ENCODE measurements at regions not wholly inside any gene's neighbourhood (a gene's known extent, or its start where the extent isn't known, plus 50 kb on each side); places are given as distances from the start of the nearest gene placed in this dataset.

DNA sequence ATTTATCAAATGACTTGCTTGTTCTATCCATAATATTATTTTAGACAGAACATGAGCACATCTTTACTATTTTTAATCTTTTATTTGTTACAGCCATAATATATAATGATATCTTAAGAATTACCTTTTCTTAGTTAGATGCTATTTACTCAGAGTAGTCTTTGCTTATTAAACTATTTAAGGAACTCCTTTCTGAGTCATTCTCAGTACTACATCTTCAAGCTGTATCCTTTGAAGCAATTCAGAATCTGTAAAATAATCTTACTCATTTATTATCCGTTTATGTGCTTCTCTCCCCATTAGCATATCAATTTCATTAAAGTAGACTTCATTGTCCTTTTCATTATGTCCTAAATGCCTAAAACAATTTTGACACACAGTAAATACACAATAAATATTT is 240.4 kb upstream of the FAR2 start:
- no peak overlapping the region for H3K4me3 ChIP-seq (ENCODE audit: low read length)
- peaks cover 23% of the 10 kb centered on the region for H3K9me3 ChIP-seq (ENCODE audit: control insufficient read depth, low read length)
- no peak overlapping the region for H3K9ac ChIP-seq (ENCODE audit: low read length)
- H3K27me3 ChIP-seq (replicated peaks; ENCODE audit: control insufficient read depth, insufficient read depth, low read length), result no peaks in the 10 kb centered on the region
- H3K4me1 ChIP-seq (ENCODE audit: control insufficient read depth, insufficient read depth, low read length), result no peaks in the 10 kb centered on the region
- no peaks in the 10 kb centered on the region for H3K36me3 ChIP-seq (ENCODE audit: control insufficient read depth, insufficient read depth, low read length, severe bottlenecking)
- no peak for DNase-seq (ENCODE audit: low read depth)

DNA sequence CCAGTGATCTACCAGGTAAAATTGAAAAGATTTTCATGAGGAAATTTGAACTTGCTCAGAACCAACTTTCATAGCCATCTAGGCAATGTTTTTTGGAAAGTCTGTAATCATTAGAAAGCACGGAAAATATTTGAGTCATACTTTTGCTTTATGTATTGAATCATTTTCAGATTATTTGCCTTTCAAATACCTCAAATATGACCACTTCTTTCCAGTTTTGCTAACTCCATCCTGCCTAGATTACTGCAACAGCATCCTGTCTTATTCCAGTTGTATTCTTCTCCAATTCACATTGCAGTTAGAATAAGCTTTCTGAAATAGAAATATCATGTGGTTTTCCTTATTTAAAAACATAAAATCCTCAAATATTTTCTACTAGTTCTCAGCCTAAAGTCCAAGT is 239.8 kb upstream of the FAR2 start:
- DNase-seq (ENCODE audit: low read depth), result peak; percentile 40
- Histone ChIP-seq H3K9me3 (ENCODE audit: control insufficient read depth, low read length) (peaks cover 30% of the 10 kb centered on the region), H3K36me3 (ENCODE audit: control insufficient read depth, insufficient read depth, low read length, severe bottlenecking) (no peaks in the 10 kb centered on the region), H3K27me3 (replicated peaks; ENCODE audit: control insufficient read depth, insufficient read depth, low read length) (no peaks in the 10 kb centered on the region), H3K9ac (ENCODE audit: low read length) (no peak overlapping the region), H3K4me3 (ENCODE audit: low read length) (no peak overlapping the region), H3K4me1 (ENCODE audit: control insufficient read depth, insufficient read depth, low read length) (no peaks in the 10 kb centered on the region)

DNA sequence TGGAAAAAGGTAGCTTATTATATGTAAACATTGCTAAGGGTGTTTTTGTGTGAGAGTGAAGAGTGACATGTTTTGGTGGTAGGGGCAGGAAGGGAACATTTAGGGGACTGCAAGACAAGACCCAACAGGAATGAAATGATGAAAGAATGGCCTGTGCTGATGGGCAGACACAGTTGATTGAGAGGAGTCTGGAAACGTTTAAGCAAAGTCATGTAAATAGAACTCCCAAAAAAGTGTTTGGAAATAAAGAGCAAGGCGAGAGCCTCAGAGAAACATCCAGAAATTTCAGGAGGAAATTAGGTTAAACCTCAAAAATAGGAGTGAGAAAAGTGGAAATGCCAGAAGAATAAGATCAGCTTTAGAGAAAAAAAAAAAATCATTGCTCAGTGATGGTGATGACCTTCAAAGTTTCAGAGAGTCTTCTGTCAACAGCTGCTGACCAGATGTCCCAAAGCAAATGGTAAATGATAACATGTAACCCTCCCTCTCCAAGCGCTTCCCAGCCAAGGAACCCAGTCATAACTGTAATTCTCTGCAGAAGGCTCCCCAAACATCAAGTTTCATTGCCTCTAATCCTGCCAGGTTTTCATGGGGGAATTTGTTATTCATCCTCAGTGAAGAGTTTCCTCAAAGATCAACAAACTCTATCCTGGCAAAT is 223.2 kb upstream of the FAR2 start:
- Histone ChIP-seq H3K9me3 (ENCODE audit: control insufficient read depth, low read length) (peaks cover 14% of the 10 kb centered on the region), H3K27me3 (replicated peaks; ENCODE audit: control insufficient read depth, insufficient read depth, low read length) (no peaks in the 10 kb centered on the region), H3K4me1 (ENCODE audit: control insufficient read depth, insufficient read depth, low read length) (no peaks in the 10 kb centered on the region), H3K9ac (ENCODE audit: low read length) (no peak overlapping the region), H3K36me3 (ENCODE audit: control insufficient read depth, insufficient read depth, low read length, severe bottlenecking) (no peaks in the 10 kb centered on the region), H3K4me3 (ENCODE audit: low read length) (no peak overlapping the region)
- DNase-seq (ENCODE audit: low read depth), result peak; percentile 6

DNA sequence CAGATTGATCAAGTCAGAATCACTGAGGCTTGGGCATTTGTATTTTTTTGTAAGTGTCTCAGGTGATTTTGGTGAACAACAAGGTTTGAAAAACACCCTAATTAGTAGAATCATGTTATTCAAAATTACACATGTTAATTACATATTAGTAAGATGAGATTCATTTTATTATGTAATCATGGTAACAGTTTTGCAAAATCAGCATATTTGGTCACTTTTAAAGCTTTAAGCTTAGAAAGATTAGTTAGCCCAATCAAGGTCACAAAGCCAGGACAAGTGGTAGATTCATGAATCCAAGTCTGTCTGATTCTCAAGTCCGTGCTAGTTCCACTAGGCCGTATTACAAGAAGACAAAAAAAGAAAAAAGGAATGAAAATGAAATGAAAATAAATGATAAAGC is 218.4 kb upstream of the FAR2 start:
- H3K27me3 ChIP-seq (replicated peaks; ENCODE audit: control insufficient read depth, insufficient read depth, low read length), result no peaks in the 10 kb centered on the region
- no peak for DNase-seq (ENCODE audit: low read depth)
- no peaks in the 10 kb centered on the region for H3K9me3 ChIP-seq (ENCODE audit: control insufficient read depth, low read length)
- peaks cover 4% of the 10 kb centered on the region for H3K4me1 ChIP-seq (ENCODE audit: control insufficient read depth, insufficient read depth, low read length)
- H3K4me3 ChIP-seq (ENCODE audit: low read length), result no peak overlapping the region
- no peak overlapping the region for H3K9ac ChIP-seq (ENCODE audit: low read length)
- no peaks in the 10 kb centered on the region for H3K36me3 ChIP-seq (ENCODE audit: control insufficient read depth, insufficient read depth, low read length, severe bottlenecking)

DNA sequence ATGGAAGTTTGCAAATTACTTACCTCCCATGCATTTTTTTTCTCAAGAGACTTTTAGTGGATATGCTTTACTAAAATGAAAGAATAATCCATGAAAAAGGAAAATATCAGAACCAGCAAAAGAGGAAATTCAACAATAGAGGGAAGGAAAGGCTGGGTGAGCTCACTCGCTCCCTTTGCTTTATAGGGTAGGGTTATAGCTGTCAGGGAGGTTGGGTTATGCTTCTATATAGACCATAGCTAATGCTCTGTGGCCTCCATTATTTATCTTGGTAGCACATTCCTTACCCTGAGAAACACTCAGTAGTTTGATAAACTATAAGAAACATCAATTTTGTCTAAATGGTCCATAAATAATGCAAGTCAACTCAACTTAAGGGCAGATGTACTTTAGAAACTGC is 215.9 kb upstream of the FAR2 start:
- DNase-seq (ENCODE audit: low read depth), result no peak
- Histone ChIP-seq H3K27me3 (replicated peaks; ENCODE audit: control insufficient read depth, insufficient read depth, low read length) (no peaks in the 10 kb centered on the region), H3K4me3 (ENCODE audit: low read length) (no peak overlapping the region), H3K4me1 (ENCODE audit: control insufficient read depth, insufficient read depth, low read length) (peaks cover 12% of the 10 kb centered on the region), H3K9me3 (ENCODE audit: control insufficient read depth, low read length) (no peaks in the 10 kb centered on the region), H3K36me3 (ENCODE audit: control insufficient read depth, insufficient read depth, low read length, severe bottlenecking) (no peaks in the 10 kb centered on the region), H3K9ac (ENCODE audit: low read length) (no peak overlapping the region)

DNA sequence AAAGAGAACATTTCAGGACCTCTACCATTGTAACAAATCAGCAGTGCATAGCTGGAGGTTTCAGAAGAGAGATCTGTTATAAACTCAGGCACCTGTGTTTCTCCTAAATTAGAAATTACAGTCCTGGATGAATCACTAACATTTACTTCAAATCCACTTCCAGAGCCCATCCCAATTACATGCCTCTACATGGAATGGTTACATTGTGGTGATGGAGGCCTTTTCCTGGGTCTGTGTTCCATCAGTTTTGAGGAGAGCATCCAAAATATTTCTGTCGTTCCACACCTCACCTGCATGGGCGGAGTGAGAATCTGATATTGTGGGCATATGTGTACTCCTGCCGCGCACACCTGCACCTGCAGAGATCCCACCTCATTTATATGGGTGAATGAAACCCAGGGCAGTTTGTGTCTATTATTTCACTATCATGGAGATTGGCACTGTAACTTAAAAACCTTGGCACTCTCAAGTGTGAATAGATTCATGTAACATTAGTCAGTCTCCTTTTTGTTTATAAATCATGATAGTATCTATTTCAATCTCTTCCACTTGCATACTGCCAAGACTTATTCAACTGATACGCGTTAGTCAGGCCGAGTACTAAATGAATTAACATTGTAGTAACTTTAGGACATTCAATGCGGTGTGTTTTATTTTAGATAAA is 215.1 kb upstream of the FAR2 start:
- DNase-seq (ENCODE audit: low read depth), result no peak
- H3K9me3 ChIP-seq (ENCODE audit: control insufficient read depth, low read length), result no peaks in the 10 kb centered on the region
- no peak overlapping the region for H3K4me3 ChIP-seq (ENCODE audit: low read length)
- H3K9ac ChIP-seq (ENCODE audit: low read length), result no peak overlapping the region
- H3K27me3 ChIP-seq (replicated peaks; ENCODE audit: control insufficient read depth, insufficient read depth, low read length), result no peaks in the 10 kb centered on the region
- no peaks in the 10 kb centered on the region for H3K36me3 ChIP-seq (ENCODE audit: control insufficient read depth, insufficient read depth, low read length, severe bottlenecking)
- H3K4me1 ChIP-seq (ENCODE audit: control insufficient read depth, insufficient read depth, low read length), result peaks cover 12% of the 10 kb centered on the region

DNA sequence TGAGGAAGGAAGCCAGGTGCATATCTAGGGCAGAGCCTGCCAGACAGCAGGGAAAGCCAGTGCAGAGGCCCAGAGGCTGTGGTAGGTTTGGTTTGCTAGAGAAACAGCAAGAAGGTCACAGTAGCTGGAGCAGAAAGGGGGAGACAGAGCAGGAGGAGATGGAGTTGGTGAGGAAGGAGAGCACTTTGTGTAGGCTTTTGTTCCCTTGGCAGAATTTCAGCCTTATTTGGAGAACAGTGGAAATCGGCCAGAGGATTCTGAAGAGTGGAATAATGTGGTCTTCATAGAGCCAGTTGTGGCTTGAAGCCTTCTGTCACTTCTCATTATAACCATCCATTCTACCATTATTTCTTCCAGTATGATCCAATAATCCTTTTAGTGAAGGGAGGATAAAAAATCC is 212.9 kb upstream of the FAR2 start:
- no peaks in the 10 kb centered on the region for H3K36me3 ChIP-seq (ENCODE audit: control insufficient read depth, insufficient read depth, low read length, severe bottlenecking)
- DNase-seq (ENCODE audit: low read depth), result no peak
- H3K9ac ChIP-seq (ENCODE audit: low read length), result no peak overlapping the region
- no peak overlapping the region for H3K4me3 ChIP-seq (ENCODE audit: low read length)
- no peaks in the 10 kb centered on the region for H3K27me3 ChIP-seq (replicated peaks; ENCODE audit: control insufficient read depth, insufficient read depth, low read length)
- no peaks in the 10 kb centered on the region for H3K9me3 ChIP-seq (ENCODE audit: control insufficient read depth, low read length)
- H3K4me1 ChIP-seq (ENCODE audit: control insufficient read depth, insufficient read depth, low read length), result peaks cover 12% of the 10 kb centered on the region

DNA sequence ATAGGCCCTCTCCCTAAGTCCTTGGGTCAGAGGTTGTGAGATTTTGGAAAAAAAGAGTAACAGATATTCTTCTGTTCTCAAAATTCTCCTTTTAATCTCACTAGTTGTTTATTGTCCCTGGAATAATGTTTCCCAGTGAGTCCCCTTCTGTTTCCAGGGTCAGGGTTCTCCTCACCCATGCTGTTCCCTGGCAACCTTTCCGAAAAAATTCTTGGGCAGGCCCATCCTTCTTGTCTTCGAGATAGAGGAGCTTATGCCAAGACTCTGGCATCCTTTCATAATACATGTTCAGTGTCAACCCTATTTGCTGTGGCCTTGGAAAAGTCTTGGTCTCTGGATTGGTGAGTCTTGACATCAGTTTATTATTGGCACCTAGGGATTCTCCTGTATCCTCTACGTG is 212.4 kb upstream of the FAR2 start:
- no peaks in the 10 kb centered on the region for H3K27me3 ChIP-seq (replicated peaks; ENCODE audit: control insufficient read depth, insufficient read depth, low read length)
- H3K4me1 ChIP-seq (ENCODE audit: control insufficient read depth, insufficient read depth, low read length), result peaks cover 16% of the 10 kb centered on the region
- H3K4me3 ChIP-seq (ENCODE audit: low read length), result no peak overlapping the region
- H3K9ac ChIP-seq (ENCODE audit: low read length), result no peak overlapping the region
- no peaks in the 10 kb centered on the region for H3K36me3 ChIP-seq (ENCODE audit: control insufficient read depth, insufficient read depth, low read length, severe bottlenecking)
- no peaks in the 10 kb centered on the region for H3K9me3 ChIP-seq (ENCODE audit: control insufficient read depth, low read length)
- no peak for DNase-seq (ENCODE audit: low read depth)

DNA sequence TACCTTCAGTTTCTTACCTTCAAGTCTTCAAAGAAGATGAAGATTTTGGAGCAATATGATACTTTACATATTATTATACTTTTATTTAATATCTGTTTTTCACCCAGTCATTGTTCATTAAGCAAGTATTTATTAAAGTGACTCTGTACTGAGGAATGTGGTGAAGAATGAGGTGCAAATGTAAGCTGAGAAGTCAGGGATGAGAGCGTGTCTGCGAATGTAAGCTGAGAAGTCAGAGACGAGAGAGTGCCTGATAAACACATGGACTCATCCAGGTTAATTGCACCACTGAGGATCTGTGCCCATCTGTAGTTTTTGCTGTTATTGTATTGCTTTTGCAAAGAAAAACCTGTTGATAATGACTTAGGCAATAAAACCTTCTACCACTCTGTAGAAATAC is 211.9 kb upstream of the FAR2 start:
- H3K4me3 ChIP-seq (ENCODE audit: low read length), result no peak overlapping the region
- no peak overlapping the region for H3K9ac ChIP-seq (ENCODE audit: low read length)
- H3K27me3 ChIP-seq (replicated peaks; ENCODE audit: control insufficient read depth, insufficient read depth, low read length), result no peaks in the 10 kb centered on the region
- H3K4me1 ChIP-seq (ENCODE audit: control insufficient read depth, insufficient read depth, low read length), result peaks cover 16% of the 10 kb centered on the region
- H3K36me3 ChIP-seq (ENCODE audit: control insufficient read depth, insufficient read depth, low read length, severe bottlenecking), result no peaks in the 10 kb centered on the region
- no peak for DNase-seq (ENCODE audit: low read depth)
- no peaks in the 10 kb centered on the region for H3K9me3 ChIP-seq (ENCODE audit: control insufficient read depth, low read length)

DNA sequence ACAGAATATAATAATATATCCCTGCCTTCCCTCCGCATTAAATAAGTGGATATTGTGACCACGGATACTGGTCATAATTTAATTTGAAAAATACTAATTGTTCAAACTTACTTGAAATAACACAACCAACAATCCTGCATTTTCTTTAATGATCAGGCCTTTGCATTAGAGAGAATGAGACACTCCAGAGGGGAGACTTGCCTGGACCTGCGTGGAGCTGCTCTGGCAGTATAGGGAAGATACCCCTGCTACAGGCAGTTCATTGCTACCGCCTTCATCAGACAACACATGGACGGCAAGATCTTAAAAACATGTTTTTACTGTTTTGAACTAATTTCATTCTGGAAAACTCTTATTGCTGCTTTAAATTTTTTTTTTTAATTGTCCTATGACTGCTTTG is 211.0 kb upstream of the FAR2 start:
- no peak for DNase-seq (ENCODE audit: low read depth)
- Histone ChIP-seq H3K36me3 (ENCODE audit: control insufficient read depth, insufficient read depth, low read length, severe bottlenecking) (no peaks in the 10 kb centered on the region), H3K9me3 (ENCODE audit: control insufficient read depth, low read length) (no peaks in the 10 kb centered on the region), H3K27me3 (replicated peaks; ENCODE audit: control insufficient read depth, insufficient read depth, low read length) (no peaks in the 10 kb centered on the region), H3K9ac (ENCODE audit: low read length) (no peak overlapping the region), H3K4me3 (ENCODE audit: low read length) (no peak overlapping the region), H3K4me1 (ENCODE audit: control insufficient read depth, insufficient read depth, low read length) (peaks cover 16% of the 10 kb centered on the region)

DNA sequence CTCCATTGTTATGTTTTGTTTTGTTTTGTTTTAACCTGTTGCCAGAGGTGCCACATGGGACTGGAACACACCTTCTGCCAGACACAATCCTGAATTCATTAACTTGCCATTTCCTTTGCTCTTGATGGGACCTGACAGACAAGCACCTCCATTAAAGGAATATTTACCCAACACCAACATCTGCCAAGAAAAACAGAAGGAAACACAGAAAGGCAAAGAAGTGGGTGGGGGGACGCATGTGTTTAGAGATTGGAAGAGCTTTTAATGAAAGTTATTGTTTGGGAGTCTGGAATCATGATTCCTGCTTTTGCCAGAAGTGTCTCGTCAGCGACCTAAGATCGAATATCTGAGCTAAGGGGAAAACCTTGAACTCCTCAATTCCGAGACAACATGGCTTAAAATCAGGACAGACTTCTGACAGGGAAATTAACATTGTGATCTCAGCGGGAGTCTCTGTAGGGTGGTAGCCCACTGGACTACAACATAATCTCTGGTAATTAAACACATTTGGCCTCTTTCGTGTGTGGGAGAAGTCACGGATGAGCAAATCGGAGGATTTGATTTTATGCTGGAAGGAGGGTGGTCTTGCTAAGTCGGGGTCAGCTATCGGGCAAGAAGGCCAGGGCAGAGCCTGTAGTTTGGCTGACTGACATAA is 210.4 kb upstream of the FAR2 start:
- H3K4me3 ChIP-seq (ENCODE audit: low read length), result no peak overlapping the region
- H3K4me1 ChIP-seq (ENCODE audit: control insufficient read depth, insufficient read depth, low read length), result peaks cover 16% of the 10 kb centered on the region
- no peaks in the 10 kb centered on the region for H3K27me3 ChIP-seq (replicated peaks; ENCODE audit: control insufficient read depth, insufficient read depth, low read length)
- H3K9ac ChIP-seq (ENCODE audit: low read length), result no peak overlapping the region
- H3K36me3 ChIP-seq (ENCODE audit: control insufficient read depth, insufficient read depth, low read length, severe bottlenecking), result no peaks in the 10 kb centered on the region
- no peak for DNase-seq (ENCODE audit: low read depth)
- H3K9me3 ChIP-seq (ENCODE audit: control insufficient read depth, low read length), result no peaks in the 10 kb centered on the region

All from adipocyte (in vitro differentiated cells).